Glutamatergic neuron (in vitro differentiated cells): ENCODE measurements at regions not wholly inside any gene's neighbourhood (a gene's known extent, or its start where the extent isn't known, plus 50 kb on each side); places are given as distances from the start of the nearest gene placed in this dataset.
"Not testable (repeated sequence)": the region's sequence is repeated elsewhere in the genome, so short reads cannot be mapped to it uniquely, and the experiment has no call there.

Experiments
- DNase-seq: peaks from one replicate; pipeline ENCODE4 v3.0.0; 2022
- H3K27ac Mint-ChIP-seq: one replicate; pipeline ENCODE4 v1.8.0; 2020; ENCODE audit warnings: mild to moderate bottlenecking, mixed read lengths, inconsistent platforms; ENCODE audit not compliant: unreplicated experiment
- H3K27me3 Mint-ChIP-seq: one replicate; pipeline ENCODE4 v1.8.0; 2020; ENCODE audit warnings: mild to moderate bottlenecking, moderate library complexity, mixed read lengths, inconsistent platforms; ENCODE audit not compliant: unreplicated experiment
- H3K36me3 Mint-ChIP-seq: one replicate; pipeline ENCODE4 v1.8.0; 2020; ENCODE audit warnings: mild to moderate bottlenecking, mixed read lengths, inconsistent platforms; ENCODE audit not compliant: unreplicated experiment
- H3K4me1 Mint-ChIP-seq: one replicate; pipeline ENCODE4 v1.8.0; 2020; ENCODE audit warnings: mild to moderate bottlenecking, low read depth, mixed read lengths, inconsistent platforms; ENCODE audit not compliant: unreplicated experiment
- H3K4me3 Mint-ChIP-seq: one replicate; pipeline ENCODE4 v1.8.0; 2020; ENCODE audit warnings: mild to moderate bottlenecking, mixed read lengths, inconsistent platforms; ENCODE audit not compliant: unreplicated experiment
- H3K9me3 Mint-ChIP-seq: one replicate; pipeline ENCODE4 v1.8.0; 2020; ENCODE audit warnings: mild to moderate bottlenecking, moderate library complexity, mixed read lengths, inconsistent platforms; ENCODE audit not compliant: unreplicated experiment
- CTCF ChIP-seq: fragments of 200-600 bp; sonication (generic); IDR thresholded peaks from one replicate; pipeline ENCODE4 v1.5.0; 2021; ENCODE audit not compliant: partially characterized antibody, unreplicated experiment

- H3K36me3 Mint-ChIP-seq = peaks cover 27% of the 10 kb centered on the region
- no peak for DNase-seq
- no peak overlapping the region for H3K4me3 Mint-ChIP-seq
- no peak for TF ChIP-seq CTCF
- no peak overlapping the region for H3K27ac Mint-ChIP-seq
- H3K27me3 Mint-ChIP-seq = peaks cover 12% of the 10 kb centered on the region
- peaks cover 3% of the 10 kb centered on the region for H3K4me1 Mint-ChIP-seq
- peaks cover 12% of the 10 kb centered on the region for H3K9me3 Mint-ChIP-seq
Observed at GRCh38 chr16:88308441-88309173, 74.2 kb upstream of the ZNF469 start.

- Mint-ChIP-seq H3K27me3 (peaks cover 12% of the 10 kb centered on the region), H3K36me3 (peaks cover 27% of the 10 kb centered on the region), H3K9me3 (peaks cover 12% of the 10 kb centered on the region), H3K27ac (no peak overlapping the region), H3K4me1 (peaks cover 3% of the 10 kb centered on the region), H3K4me3 (no peak overlapping the region)
- no peak for DNase-seq
- no peak for TF ChIP-seq CTCF
Observed at GRCh38 chr16:88309174-88309907, 73.4 kb upstream of the ZNF469 start.

GRCh38 chr16:88309908-88310265, 72.9 kb upstream of the ZNF469 start:
- Mint-ChIP-seq H3K9me3 (peaks cover 12% of the 10 kb centered on the region), H3K36me3 (peaks cover 27% of the 10 kb centered on the region), H3K27me3 (peaks cover 12% of the 10 kb centered on the region), H3K4me1 (peaks cover 3% of the 10 kb centered on the region), H3K27ac (no peak overlapping the region), H3K4me3 (no peak overlapping the region)
- TF ChIP-seq CTCF = no peak
- no peak for DNase-seq

- Mint-ChIP-seq H3K4me3 (no peak overlapping the region), H3K4me1 (no peaks in the 10 kb centered on the region), H3K9me3 (peaks cover 7% of the 10 kb centered on the region), H3K27ac (no peak overlapping the region), H3K27me3 (peaks cover 8% of the 10 kb centered on the region), H3K36me3 (peaks cover 23% of the 10 kb centered on the region)
- no peak for TF ChIP-seq CTCF
- DNase-seq = no peak
Observed at GRCh38 chr16:88310796-88311605, 71.8 kb upstream of the ZNF469 start.

GRCh38 chr16:88311860-88312259, 70.9 kb upstream of the ZNF469 start:
- not testable (repeated sequence) for DNase-seq, H3K4me1 Mint-ChIP-seq, H3K27ac Mint-ChIP-seq, H3K9me3 Mint-ChIP-seq, H3K27me3 Mint-ChIP-seq, H3K4me3 Mint-ChIP-seq
- H3K36me3 Mint-ChIP-seq = peaks cover 23% of the 10 kb centered on the region
